IMR-90 (cell line): ENCODE measurements at regions not wholly inside any gene's neighbourhood (a gene's known extent, or its start where the extent isn't known, plus 50 kb on each side); places are given as distances from the start of the nearest gene placed in this dataset.

Source experiments
- BHLHE40 ChIP-seq: fragments of 150-350 bp; IDR thresholded peaks from 2 replicates; pipeline ENCODE4 v1.6.1; 2016; ENCODE audit warnings: mild to moderate bottlenecking, low read depth, low read length
- CEBPB ChIP-seq: IDR thresholded peaks from 2 replicates; pipeline ENCODE4 v1.6.1; 2012; ENCODE audit warnings: low read depth, low read length, improper control_type of control experiment
- CTCF ChIP-seq: conservative IDR thresholded peaks from 2 replicates; pipeline ENCODE4 v1.5.1; 2012; ENCODE audit warnings: mild to moderate bottlenecking, low read depth, low read length, improper control_type of control experiment
- ELK1 ChIP-seq: fragments of 150-350 bp; IDR thresholded peaks from 2 replicates; pipeline ENCODE4 v1.6.1; 2016; ENCODE audit warnings: low read depth, mild to moderate bottlenecking, low read length, moderate library complexity, borderline replicate concordance
- MAFK ChIP-seq: IDR thresholded peaks from 2 replicates; pipeline ENCODE4 v1.6.1; 2012; ENCODE audit warnings: low read depth, low read length, improper control_type of control experiment
- MAZ ChIP-seq: IDR thresholded peaks from 2 replicates; pipeline ENCODE4 v1.6.1; 2012; ENCODE audit warnings: low read depth, mild to moderate bottlenecking, low read length, improper control_type of control experiment, moderate library complexity, borderline replicate concordance
- MXI1 ChIP-seq: IDR thresholded peaks from 2 replicates; pipeline ENCODE4 v1.6.1; 2012; ENCODE audit warnings: low read depth, mild to moderate bottlenecking, low read length, moderate library complexity, borderline replicate concordance
- NFE2L2 ChIP-seq: fragments of 150-350 bp; IDR thresholded peaks from 2 replicates; pipeline ENCODE4 v1.6.1; 2016; ENCODE audit warnings: low read depth, mild to moderate bottlenecking, low read length
- POLR2A ChIP-seq: IDR thresholded peaks from 2 replicates; pipeline ENCODE4 v1.6.1; 2012; ENCODE audit warnings: mild to moderate bottlenecking, low read depth, low read length
- RAD21 ChIP-seq: IDR thresholded peaks from 2 replicates; pipeline ENCODE4 v1.6.1; 2012; ENCODE audit warnings: low read length, improper control_type of control experiment
- RCOR1 ChIP-seq: IDR thresholded peaks from 2 replicates; pipeline ENCODE4 v1.6.1; 2012; ENCODE audit warnings: mild to moderate bottlenecking, low read length, improper control_type of control experiment; ENCODE audit not compliant: insufficient replicate concordance
- RFX5 ChIP-seq: IDR thresholded peaks from 2 replicates; pipeline ENCODE4 v1.8.0; 2012; ENCODE audit warnings: low read depth, mild to moderate bottlenecking, low read length, moderate library complexity
- SMC3 ChIP-seq: fragments of 150-350 bp; IDR thresholded peaks from 2 replicates; pipeline ENCODE4 v1.6.1; 2016; ENCODE audit warnings: low read depth, mild to moderate bottlenecking, antibody characterized with exemption, low read length, moderate library complexity
- USF2 ChIP-seq: fragments of 150-350 bp; IDR thresholded peaks from 2 replicates; pipeline ENCODE4 v1.6.1; 2017; ENCODE audit warnings: mild to moderate bottlenecking, antibody characterized with exemption, low read length, low read depth

GRCh38 chr6:4342407-4343137 lies 207.2 kb upstream of the ECI2 start:
- TF ChIP-seq CTCF (no peak), POLR2A (no peak), MXI1 (no peak), SMC3 (no peak), RAD21 (no peak), MAZ (no peak), NFE2L2 (no peak), USF2 (no peak), RCOR1 (no peak), MAFK (no peak), ELK1 (no peak), BHLHE40 (no peak), RFX5 (no peak), CEBPB (no peak)
